Panc1 (cell line): ENCODE measurements at regions not wholly inside any gene's neighbourhood (a gene's known extent, or its start where the extent isn't known, plus 50 kb on each side); places are given as distances from the start of the nearest gene placed in this dataset.

Experiments
- CTCF ChIP-seq: fragments of 450-650 bp; IDR thresholded peaks from 2 replicates; pipeline ENCODE4 v1.5.1; 2017; ENCODE audit warnings: mild to moderate bottlenecking
- POLR2AphosphoS5 ChIP-seq: IDR thresholded peaks from 2 replicates; pipeline ENCODE4 v1.6.1; 2012; ENCODE audit warnings: mild to moderate bottlenecking, low read depth, low read length, moderate library complexity
- REST ChIP-seq, 2 experiments: IDR thresholded peaks; 2 replicates each; pipeline ENCODE4 v1.6.1; 2011 to 2012; ENCODE audit warnings: low read depth in 2 of 2, control low read depth in 1 of 2, low read length in 1 of 2, mild to moderate bottlenecking in 1 of 2, moderate library complexity in 1 of 2; ENCODE audit not compliant: insufficient read depth in 1 of 2
- TCF7L2 ChIP-seq: IDR thresholded peaks from 2 replicates; pipeline ENCODE4 v1.6.1; 2011; ENCODE audit warnings: mild to moderate bottlenecking, low read depth, low read length, inconsistent platforms

GRCh38 chr4:22052076-22052475, 103.5 kb upstream of the KCNIP4 start:
- TF ChIP-seq POLR2AphosphoS5 (no peak), REST (IDR thresholded peaks at IDR 0.05; ENCODE audit: insufficient read depth in 1 of 2, low read depth in 2 of 2, low read length in 1 of 2) (no peak), CTCF (no peak), TCF7L2 (no peak)
